ENCODE measurements at regions not wholly inside any gene's neighbourhood (a gene's known extent, or its start where the extent isn't known, plus 50 kb on each side); places are given as distances from the start of the nearest gene placed in this dataset.
A peak's percentile ranks its signal among the peaks of the same experiment; 100 is the strongest.

DNA sequence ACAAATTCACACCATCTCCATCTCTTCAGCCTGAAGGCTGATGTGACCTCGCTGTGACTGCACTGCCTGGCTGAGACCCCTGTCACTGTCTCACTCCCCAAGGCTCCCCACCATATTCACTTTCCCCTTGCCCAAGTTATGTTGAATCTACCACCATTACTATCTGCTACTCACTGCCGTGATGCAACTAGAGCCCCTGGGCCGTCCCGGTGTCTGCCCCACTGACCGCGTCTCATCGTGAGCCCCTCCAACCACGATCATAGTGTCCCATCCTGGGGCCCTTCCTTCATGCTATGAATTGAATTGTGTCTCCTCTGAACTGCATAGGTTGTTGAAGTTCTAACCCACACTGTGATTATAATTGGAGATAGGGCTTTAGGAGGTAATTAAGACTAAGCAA lies 71.9 kb upstream of the CHST15 start:
- Histone ChIP-seq H3K4me1 (no peaks in the 10 kb centered on the region), H3K27ac (no peak overlapping the region), H3K9me3 (no peaks in the 10 kb centered on the region), H3K4me3 (no peak overlapping the region), H3K36me3 (no peaks in the 10 kb centered on the region), H3K27me3 (no peaks in the 10 kb centered on the region)
- 90 to 94% methylated on average over 8 of the region's 8 CpGs for WGBS, 2 donors
- no peak for TF ChIP-seq CTCF (IDR thresholded peaks at IDR 0.05)
- no peak for TF ChIP-seq POLR2A (IDR thresholded peaks at IDR 0.05)
- DNase-seq = peak; percentile 13
- intact Hi-C loops (cut with DNase I) = no loop called here

- intact Hi-C loops (cut with DNase I) = no loop called here
- H3K4me1 ChIP-seq = no peaks in the 10 kb centered on the region
- H3K27me3 ChIP-seq = no peaks in the 10 kb centered on the region
- TF ChIP-seq EP300 (IDR thresholded peaks at IDR 0.05) = no peak
- no peak overlapping the region for H3K27ac ChIP-seq
- 57 to 89% methylated on average over 2 of the region's 2 CpGs for WGBS, 2 donors
- H3K9me3 ChIP-seq = no peaks in the 10 kb centered on the region
- no peaks in the 10 kb centered on the region for H3K36me3 ChIP-seq
- no peak for DNase-seq
- H3K4me3 ChIP-seq = no peak overlapping the region
These were observed 70.9 kb upstream of the CHST15 start for GRCh38 chr10:124164264-124164663.

GRCh38 chr10:124162774-124163354 lies 69.5 kb upstream of the CHST15 start:
- TF ChIP-seq POLR2AphosphoS5 (IDR thresholded peaks at IDR 0.05) (no peak), POLR2A (IDR thresholded peaks at IDR 0.05) (no peak), EP300 (IDR thresholded peaks at IDR 0.05) (no peak), CTCF (IDR thresholded peaks at IDR 0.05) (no peak)
- 59 to 83% methylated on average over 6 of the region's 6 CpGs for WGBS, 2 donors
- Histone ChIP-seq H3K36me3 (no peaks in the 10 kb centered on the region), H3K9me3 (no peaks in the 10 kb centered on the region), H3K27ac (no peak overlapping the region), H3K4me3 (no peak overlapping the region), H3K4me1 (no peaks in the 10 kb centered on the region), H3K27me3 (no peaks in the 10 kb centered on the region)
- DNase-seq = peak; percentile 9
- intact Hi-C loops (cut with DNase I) = no loop called here

GRCh38 chr10:124162136-124162535 lies 68.7 kb upstream of the CHST15 start:
- DNase-seq = peak; percentile 43
- no peaks in the 10 kb centered on the region for H3K36me3 ChIP-seq
- no peaks in the 10 kb centered on the region for H3K27me3 ChIP-seq
- H3K9me3 ChIP-seq = no peaks in the 10 kb centered on the region
- intact Hi-C loops (cut with DNase I) = no loop called here
- 67 to 91% methylated on average over 6 of the region's 6 CpGs for WGBS, 2 donors
- peaks cover 0 to 7% (median 6%) of the 10 kb centered on the region in 4 donors for H3K4me1 ChIP-seq
- TF ChIP-seq POLR2A (IDR thresholded peaks at IDR 0.05) (no peak), CTCF (IDR thresholded peaks at IDR 0.05) (no peak), EP300 (IDR thresholded peaks at IDR 0.05) (no peak), POLR2AphosphoS5 (IDR thresholded peaks at IDR 0.05) (no peak)
- no peak overlapping the region for H3K27ac ChIP-seq
- H3K4me3 ChIP-seq = no peak overlapping the region

- DNase-seq = no peak
- no peaks in the 10 kb centered on the region for H3K9me3 ChIP-seq
- H3K4me1 ChIP-seq = peaks cover 0 to 12% (median 11%) of the 10 kb centered on the region in 4 donors
- no peak for TF ChIP-seq POLR2A (IDR thresholded peaks at IDR 0.05)
- TF ChIP-seq EP300 (IDR thresholded peaks at IDR 0.05) = no peak
- no peak for TF ChIP-seq CTCF (IDR thresholded peaks at IDR 0.05)
- TF ChIP-seq POLR2AphosphoS5 (IDR thresholded peaks at IDR 0.05) = no peak
- H3K4me3 ChIP-seq = no peak overlapping the region
- no peaks in the 10 kb centered on the region for H3K36me3 ChIP-seq
- intact Hi-C loops (cut with DNase I) = no loop called here
- no peak overlapping the region for H3K27ac ChIP-seq
- no peaks in the 10 kb centered on the region for H3K27me3 ChIP-seq
- WGBS, 2 donors = 83 to 88% methylated on average over 5 of the region's 5 CpGs
These were observed 68.2 kb upstream of the CHST15 start for GRCh38 chr10:124161601-124162000.

Measured in sigmoid colon (tissue), 6 donors.